Endothelial cell (in vitro differentiated cells): ENCODE measurements at regions not wholly inside any gene's neighbourhood (a gene's known extent, or its start where the extent isn't known, plus 50 kb on each side); places are given as distances from the start of the nearest gene placed in this dataset.

Experiments used
- DNase-seq: peaks from one replicate; pipeline ENCODE4 v3.0.0; 2021; ENCODE audit warnings: low spot score
- H3K27ac Mint-ChIP-seq: one replicate; pipeline ENCODE4 v1.8.0; 2021; ENCODE audit warnings: mixed read lengths, inconsistent platforms; ENCODE audit not compliant: unreplicated experiment
- H3K27me3 Mint-ChIP-seq: one replicate; pipeline ENCODE4 v1.8.0; 2021; ENCODE audit warnings: mild to moderate bottlenecking, moderate library complexity, mixed read lengths, inconsistent platforms; ENCODE audit not compliant: unreplicated experiment
- H3K36me3 Mint-ChIP-seq: one replicate; pipeline ENCODE4 v1.8.0; 2021; ENCODE audit warnings: mild to moderate bottlenecking, low read depth, mixed read lengths, inconsistent platforms; ENCODE audit not compliant: unreplicated experiment
- H3K4me1 Mint-ChIP-seq: one replicate; pipeline ENCODE4 v1.8.0; 2021; ENCODE audit warnings: mild to moderate bottlenecking, mixed read lengths, inconsistent platforms; ENCODE audit not compliant: unreplicated experiment
- H3K4me3 Mint-ChIP-seq: one replicate; pipeline ENCODE4 v1.8.0; 2021; ENCODE audit warnings: mild to moderate bottlenecking, mixed read lengths, inconsistent platforms; ENCODE audit not compliant: unreplicated experiment
- H3K9me3 Mint-ChIP-seq: one replicate; pipeline ENCODE4 v1.8.0; 2021; ENCODE audit warnings: mixed read lengths, inconsistent platforms; ENCODE audit not compliant: unreplicated experiment
- CTCF ChIP-seq: fragments of 200-600 bp; sonication (generic); IDR thresholded peaks from one replicate; pipeline ENCODE4 v1.5.0; 2021; ENCODE audit warnings: antibody characterized with exemption; ENCODE audit not compliant: unreplicated experiment

GRCh38 chr13:44007451-44007850 lies 127.7 kb downstream of the LACC1 start:
- H3K36me3 Mint-ChIP-seq = no peaks in the 10 kb centered on the region
- H3K4me3 Mint-ChIP-seq = no peak overlapping the region
- H3K27me3 Mint-ChIP-seq = no peaks in the 10 kb centered on the region
- H3K27ac Mint-ChIP-seq = no peak overlapping the region
- no peaks in the 10 kb centered on the region for H3K4me1 Mint-ChIP-seq
- TF ChIP-seq CTCF = no peak
- no peak for DNase-seq
- no peaks in the 10 kb centered on the region for H3K9me3 Mint-ChIP-seq

- H3K27me3 Mint-ChIP-seq = peaks cover 2% of the 10 kb centered on the region
- no peaks in the 10 kb centered on the region for H3K36me3 Mint-ChIP-seq
- no peak overlapping the region for H3K27ac Mint-ChIP-seq
- TF ChIP-seq CTCF = no peak
- no peak overlapping the region for H3K4me3 Mint-ChIP-seq
- DNase-seq = no peak
- H3K4me1 Mint-ChIP-seq = peaks cover 12% of the 10 kb centered on the region
- H3K9me3 Mint-ChIP-seq = no peaks in the 10 kb centered on the region
These were observed 131.3 kb downstream of the LACC1 start for GRCh38 chr13:44011036-44011435.

DNA sequence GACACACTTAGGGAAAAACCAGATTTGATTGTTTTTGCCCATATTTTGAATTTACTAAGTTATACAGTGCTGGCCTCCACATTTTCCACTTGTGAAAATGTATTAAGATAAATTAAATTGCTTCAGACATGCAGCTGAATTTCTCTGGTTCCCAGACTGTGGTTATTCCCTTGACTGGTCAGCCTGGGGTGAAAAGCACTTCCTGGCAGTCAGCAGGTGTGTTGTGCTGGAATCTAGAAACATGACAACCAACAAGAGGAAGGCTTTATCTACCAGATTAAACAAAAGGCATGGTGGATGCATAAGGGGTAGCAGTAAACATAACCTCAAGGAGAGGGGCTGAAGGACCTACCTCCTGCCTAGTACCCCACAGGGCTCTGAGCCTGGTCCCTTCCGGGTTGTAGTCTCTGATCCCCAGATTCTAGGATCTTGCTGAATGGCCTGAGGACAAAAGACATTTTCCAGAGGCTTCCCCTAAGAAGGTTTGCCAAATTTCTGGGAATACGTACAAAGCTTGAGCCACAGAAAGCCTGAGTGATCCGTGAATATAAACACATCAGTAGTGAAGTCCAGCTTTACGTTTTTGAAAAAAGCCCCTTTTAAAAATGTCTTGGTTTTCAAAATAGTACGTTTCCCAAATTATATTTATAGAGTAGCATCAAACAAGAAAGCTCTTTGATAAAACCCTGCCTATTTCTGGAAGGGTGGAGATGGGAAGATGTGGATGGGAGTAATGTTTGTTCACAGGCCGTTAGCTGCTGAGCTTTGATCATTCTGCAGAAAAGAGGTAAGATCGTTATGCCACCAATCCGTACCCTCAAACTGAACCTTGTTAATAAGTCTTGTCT lies 133.4 kb downstream of the LACC1 start:
- TF ChIP-seq CTCF = no peak
- DNase-seq = no peak
- Mint-ChIP-seq H3K27ac (no peak overlapping the region), H3K9me3 (no peaks in the 10 kb centered on the region), H3K36me3 (no peaks in the 10 kb centered on the region), H3K27me3 (peaks cover 2% of the 10 kb centered on the region), H3K4me3 (no peak overlapping the region), H3K4me1 (peaks cover 27% of the 10 kb centered on the region)

DNA sequence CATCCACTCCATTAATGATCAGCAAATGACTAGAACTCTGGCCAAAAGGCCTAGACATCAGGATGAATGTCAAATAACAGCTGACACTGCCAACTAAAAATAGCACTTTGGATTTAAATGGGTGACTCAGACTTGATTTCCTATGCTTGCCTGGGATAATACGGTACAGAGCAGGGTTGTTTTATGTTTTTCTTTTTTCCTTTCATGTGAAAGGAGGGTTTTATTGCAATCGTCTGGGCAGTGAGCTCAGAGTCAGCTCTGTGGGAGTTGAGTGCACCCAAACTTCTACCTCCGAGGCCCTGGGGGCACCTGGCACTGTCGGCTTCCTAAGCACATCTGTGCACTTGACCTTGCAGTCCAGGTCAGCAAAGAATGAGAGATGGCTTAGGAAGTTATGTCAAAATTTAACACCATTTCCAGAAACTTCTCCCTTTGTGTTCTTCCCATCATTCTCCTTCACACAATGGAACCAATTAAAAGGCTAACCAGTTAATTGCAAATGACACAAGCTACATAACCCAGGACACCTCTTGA lies 134.1 kb downstream of the LACC1 start:
- no peak overlapping the region for H3K27ac Mint-ChIP-seq
- H3K4me3 Mint-ChIP-seq = no peak overlapping the region
- no peaks in the 10 kb centered on the region for H3K36me3 Mint-ChIP-seq
- DNase-seq = no peak
- H3K9me3 Mint-ChIP-seq = no peaks in the 10 kb centered on the region
- no peak for TF ChIP-seq CTCF
- peaks cover 2% of the 10 kb centered on the region for H3K27me3 Mint-ChIP-seq
- peaks cover 32% of the 10 kb centered on the region for H3K4me1 Mint-ChIP-seq

GRCh38 chr13:44014501-44014900 lies 134.8 kb downstream of the LACC1 start:
- no peak for TF ChIP-seq CTCF
- Mint-ChIP-seq H3K9me3 (no peaks in the 10 kb centered on the region), H3K27ac (no peak overlapping the region), H3K36me3 (no peaks in the 10 kb centered on the region), H3K4me1 (peaks cover 32% of the 10 kb centered on the region), H3K27me3 (peaks cover 2% of the 10 kb centered on the region), H3K4me3 (no peak overlapping the region)
- no peak for DNase-seq
